OCI-LY3 (cell line): ENCODE measurements at regions not wholly inside any gene's neighbourhood (a gene's known extent, or its start where the extent isn't known, plus 50 kb on each side); places are given as distances from the start of the nearest gene placed in this dataset.

Experiments
- CTCF ChIP-seq: fragments of 200-600, 300-600 bp; sonication (generic); IDR thresholded peaks from 2 replicates; pipeline ENCODE4 v1.5.1; 2014; ENCODE audit warnings: antibody characterized with exemption, low read length, low read depth
- EZH2phosphoT487 ChIP-seq: fragments of 200-600 bp; shearing (Covaris generic); IDR thresholded peaks from 2 replicates; pipeline ENCODE4 v1.6.1; 2018; ENCODE audit warnings: antibody characterized with exemption, mixed run types, low read depth

DNA sequence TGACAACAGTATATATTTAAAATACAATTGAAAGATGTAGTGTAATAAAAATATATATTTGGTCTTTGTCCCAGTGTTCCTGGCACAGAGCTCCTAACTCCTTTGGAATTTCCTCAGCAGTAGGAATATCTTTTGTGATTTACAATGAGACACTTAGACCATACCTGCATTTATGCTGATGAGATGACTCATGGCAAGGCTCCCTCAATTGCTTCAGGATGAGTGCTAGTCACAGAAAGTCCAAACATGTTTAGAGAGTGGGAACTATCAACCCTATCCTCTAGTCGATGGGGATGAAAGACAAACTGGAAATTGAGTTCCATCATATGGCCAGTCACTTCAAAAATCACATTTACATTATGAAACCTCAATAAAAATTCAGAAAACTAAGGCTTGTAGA lies 588.3 kb upstream of the LMCD1 start:
- TF ChIP-seq CTCF (no peak), EZH2phosphoT487 (no peak)
